ENCODE measurements at regions not wholly inside any gene's neighbourhood (a gene's known extent, or its start where the extent isn't known, plus 50 kb on each side); places are given as distances from the start of the nearest gene placed in this dataset.
A peak's percentile ranks its signal among the peaks of the same experiment; 100 is the strongest.

DNA sequence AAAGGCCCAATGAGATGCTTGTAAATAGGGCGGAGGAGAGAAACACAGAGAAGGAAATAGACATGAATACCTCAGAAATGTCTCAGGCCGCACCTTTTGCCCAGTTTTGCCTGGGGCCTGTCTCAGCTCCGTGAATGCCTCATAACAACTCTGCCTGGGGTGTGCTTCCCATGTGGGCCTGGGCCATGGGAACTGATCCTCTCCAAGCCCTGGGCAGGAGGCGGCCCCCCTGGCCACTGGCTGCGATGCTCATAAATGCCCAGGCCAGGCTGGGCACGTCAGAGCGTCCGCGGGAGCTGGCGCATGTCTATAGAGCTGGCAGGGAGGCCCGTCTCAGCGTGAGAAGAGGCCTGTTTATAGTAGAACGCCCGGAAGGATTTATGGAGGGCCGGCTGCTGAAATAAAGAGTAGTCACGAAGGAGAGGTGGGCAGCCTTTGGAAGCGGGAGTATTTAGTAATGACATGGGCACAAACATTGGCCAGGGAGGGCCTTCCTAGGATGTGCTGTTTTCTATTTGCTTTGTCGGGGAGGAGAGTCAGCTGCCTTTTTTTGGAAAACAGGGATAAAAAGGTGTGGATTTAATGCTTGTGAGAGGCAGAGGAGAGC is 85.9 kb upstream of the IGF1R start:
- Mint-ChIP-seq H3K9me3 (no peaks in the 10 kb centered on the region), H3K27ac (ENCODE audit: unreplicated experiment) (no peak overlapping the region), H3K4me3 (no peak overlapping the region), H3K4me1 (no peaks in the 10 kb centered on the region), H3K27me3 (ENCODE audit: low read depth) (peaks cover 5% of the 10 kb centered on the region), H3K36me3 (ENCODE audit: low read depth) (no peaks in the 10 kb centered on the region)
- TF ChIP-seq, protein P1, sequence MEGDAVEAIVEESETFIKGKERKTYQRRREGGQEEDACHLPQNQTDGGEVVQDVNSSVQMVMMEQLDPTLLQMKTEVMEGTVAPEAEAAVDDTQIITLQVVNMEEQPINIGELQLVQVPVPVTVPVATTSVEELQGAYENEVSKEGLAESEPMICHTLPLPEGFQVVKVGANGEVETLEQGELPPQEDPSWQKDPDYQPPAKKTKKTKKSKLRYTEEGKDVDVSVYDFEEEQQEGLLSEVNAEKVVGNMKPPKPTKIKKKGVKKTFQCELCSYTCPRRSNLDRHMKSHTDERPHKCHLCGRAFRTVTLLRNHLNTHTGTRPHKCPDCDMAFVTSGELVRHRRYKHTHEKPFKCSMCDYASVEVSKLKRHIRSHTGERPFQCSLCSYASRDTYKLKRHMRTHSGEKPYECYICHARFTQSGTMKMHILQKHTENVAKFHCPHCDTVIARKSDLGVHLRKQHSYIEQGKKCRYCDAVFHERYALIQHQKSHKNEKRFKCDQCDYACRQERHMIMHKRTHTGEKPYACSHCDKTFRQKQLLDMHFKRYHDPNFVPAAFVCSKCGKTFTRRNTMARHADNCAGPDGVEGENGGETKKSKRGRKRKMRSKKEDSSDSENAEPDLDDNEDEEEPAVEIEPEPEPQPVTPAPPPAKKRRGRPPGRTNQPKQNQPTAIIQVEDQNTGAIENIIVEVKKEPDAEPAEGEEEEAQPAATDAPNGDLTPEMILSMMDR (conservative IDR thresholded peaks at IDR 0.05), result no peak
- no peak for DNase-seq (ENCODE audit: low read depth, low spot score)

DNA sequence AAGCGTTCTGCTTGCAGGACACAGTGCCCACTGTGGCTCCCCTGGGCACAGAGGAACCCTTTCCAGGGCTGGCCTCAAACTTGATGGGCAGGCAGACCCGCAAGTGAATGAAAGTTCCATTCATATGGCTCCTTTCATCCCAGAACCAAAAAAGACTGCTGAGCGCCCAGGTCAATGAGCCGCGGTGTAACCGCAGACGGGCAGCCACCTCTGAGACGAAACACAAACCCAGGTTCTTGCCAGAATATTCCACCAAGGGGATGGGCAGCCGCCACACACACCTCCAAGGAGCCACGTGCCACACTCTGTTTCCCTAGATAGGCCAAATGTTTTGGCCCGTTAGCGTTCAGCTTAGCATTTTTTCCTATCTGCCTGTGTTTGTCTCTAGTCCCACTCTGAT is 82.8 kb upstream of the IGF1R start:
- TF ChIP-seq, protein P1 (conservative IDR thresholded peaks at IDR 0.05), result no peak
- no peak overlapping the region for H3K4me3 Mint-ChIP-seq

DNA sequence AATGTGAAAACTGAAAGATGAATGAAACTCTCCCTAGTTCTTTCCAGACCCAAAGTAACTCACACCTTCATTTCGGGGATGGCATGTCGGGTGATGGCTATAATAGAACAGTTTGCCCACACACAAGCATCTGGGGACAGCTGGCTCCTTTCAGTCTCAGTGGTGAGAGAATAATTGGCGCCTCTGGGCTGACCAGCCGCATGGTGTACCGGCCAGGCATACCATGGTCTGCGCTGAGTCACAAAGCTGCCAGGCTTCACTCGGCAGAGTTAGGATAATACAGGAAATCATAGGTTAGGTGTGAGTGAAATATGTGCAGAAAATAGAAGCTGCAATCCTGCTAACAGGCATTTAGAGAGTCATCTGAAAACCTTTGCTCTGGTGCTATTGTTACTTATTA is 80.4 kb upstream of the IGF1R start:
- peaks cover 14% of the 10 kb centered on the region for H3K27me3 Mint-ChIP-seq (ENCODE audit: low read depth)
- DNase-seq (ENCODE audit: low read depth, low spot score), result no peak
- no peaks in the 10 kb centered on the region for H3K36me3 Mint-ChIP-seq (ENCODE audit: low read depth)
- H3K9me3 Mint-ChIP-seq, result no peaks in the 10 kb centered on the region
- no peak overlapping the region for H3K27ac Mint-ChIP-seq (ENCODE audit: unreplicated experiment)
- no peak overlapping the region for H3K4me3 Mint-ChIP-seq
- TF ChIP-seq, protein P1 (conservative IDR thresholded peaks at IDR 0.05), result no peak
- no peaks in the 10 kb centered on the region for H3K4me1 Mint-ChIP-seq

More for the DNA sequence above, 82.8 kb upstream of the IGF1R start:
- Mint-ChIP-seq H3K27me3 (ENCODE audit: low read depth) (peaks cover 8% of the 10 kb centered on the region), H3K9me3 (no peaks in the 10 kb centered on the region), H3K27ac (ENCODE audit: unreplicated experiment) (no peak overlapping the region), H3K36me3 (ENCODE audit: low read depth) (no peaks in the 10 kb centered on the region), H3K4me1 (no peaks in the 10 kb centered on the region)
- no peak for DNase-seq (ENCODE audit: low read depth, low spot score)

DNA sequence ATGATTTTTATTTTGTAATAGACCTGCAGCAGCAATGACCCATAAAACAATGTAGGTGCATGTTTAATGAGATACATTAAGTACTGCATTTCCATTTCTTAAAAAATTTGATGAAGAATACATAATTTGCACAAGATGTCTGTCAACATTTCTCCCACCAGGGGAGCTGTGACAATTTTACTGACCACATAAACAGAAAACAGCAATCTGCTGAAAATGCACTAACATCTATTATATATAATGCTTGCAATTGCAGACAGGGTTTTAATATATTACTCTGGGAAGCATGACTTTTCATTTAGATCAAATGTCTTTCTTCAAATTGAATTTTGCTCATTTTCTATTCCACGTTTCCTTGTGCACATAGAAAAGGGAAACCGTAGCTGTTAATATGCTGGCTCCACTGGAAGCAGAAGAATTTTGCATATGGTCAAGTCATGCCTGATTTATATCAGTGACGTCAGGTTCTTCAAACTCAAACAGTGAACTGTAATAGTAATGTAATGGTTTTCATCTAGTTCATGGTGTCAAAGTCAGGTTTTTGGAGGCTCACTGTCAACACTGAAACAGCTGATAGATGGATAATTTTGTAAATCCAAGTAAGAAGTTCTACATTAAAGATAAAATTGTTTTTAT is 79.8 kb upstream of the IGF1R start:
- DNase-seq (ENCODE audit: low read depth, low spot score), result no peak
- Mint-ChIP-seq H3K36me3 (ENCODE audit: low read depth) (no peaks in the 10 kb centered on the region), H3K4me1 (no peaks in the 10 kb centered on the region), H3K4me3 (no peak overlapping the region), H3K9me3 (no peaks in the 10 kb centered on the region), H3K27ac (ENCODE audit: unreplicated experiment) (no peak overlapping the region), H3K27me3 (ENCODE audit: low read depth) (peaks cover 16% of the 10 kb centered on the region)
- TF ChIP-seq, protein P1 (conservative IDR thresholded peaks at IDR 0.05), result peak; percentile 63

DNA sequence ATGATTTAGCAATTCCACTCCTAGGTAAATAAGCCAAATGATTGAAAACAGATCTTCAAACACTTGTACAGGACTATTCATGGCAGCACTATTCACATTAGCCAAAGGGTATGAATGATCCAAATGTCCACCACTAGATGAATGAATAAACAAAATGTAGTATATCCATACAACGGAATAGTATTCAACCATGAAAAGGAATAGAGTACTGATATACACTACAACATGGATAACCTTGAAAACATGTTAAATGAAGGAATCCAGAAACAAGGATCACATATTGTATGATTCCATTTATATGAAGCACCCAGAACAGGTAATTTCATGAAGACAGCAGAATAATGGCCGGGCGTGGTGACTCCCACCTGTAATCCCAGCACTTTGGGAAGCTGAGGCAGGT is 78.2 kb upstream of the IGF1R start:
- TF ChIP-seq, protein P1 (conservative IDR thresholded peaks at IDR 0.05), result no peak
- H3K27ac Mint-ChIP-seq (ENCODE audit: unreplicated experiment), result no peak overlapping the region
- no peaks in the 10 kb centered on the region for H3K4me1 Mint-ChIP-seq
- no peak for DNase-seq (ENCODE audit: low read depth, low spot score)
- no peaks in the 10 kb centered on the region for H3K9me3 Mint-ChIP-seq
- H3K4me3 Mint-ChIP-seq, result no peak overlapping the region
- peaks cover 16% of the 10 kb centered on the region for H3K27me3 Mint-ChIP-seq (ENCODE audit: low read depth)
- no peaks in the 10 kb centered on the region for H3K36me3 Mint-ChIP-seq (ENCODE audit: low read depth)
